Endothelial cell of umbilical vein (primary cell): ENCODE measurements at regions not wholly inside any gene's neighbourhood (a gene's known extent, or its start where the extent isn't known, plus 50 kb on each side); places are given as distances from the start of the nearest gene placed in this dataset.

Experiments used
- BruUV-seq: library from RNA; stranded (reverse); fragments of 400-500 nt; replicated peaks from 2 replicates; lab custom pipeline; 2021; lab: Mats Ljungman, UMichigan
- CTCF ChIA-PET: fragments of 300-600, 350-600 bp; sonication (Branson Sonifier 250); formaldehyde crosslinking; loops from one replicate; lab custom pipeline; 2021; ENCODE audit warnings: antibody characterized with exemption, inconsistent platforms; lab: Charles Lee
- POLR2A ChIA-PET: fragments of 300-600, 350-600 bp; sonication (Branson Sonifier 250); formaldehyde crosslinking; loops from one replicate; lab custom pipeline; 2021; ENCODE audit warnings: antibody characterized with exemption, inconsistent platforms; lab: Charles Lee
- DNase-seq: peaks from one replicate; pipeline ENCODE4 v3.0.0-alpha.2; 2011; ENCODE audit warnings: low read depth, low spot score
- FAIRE-seq: peaks from 2 replicates; lab custom pipeline; 2011; peaks lifted over from hg19 to GRCh38; lab: Jason Lieb, UNC
- H2AFZ ChIP-seq: 2 replicates; pipeline ENCODE4 v1.6.0; 2012; ENCODE audit warnings: low read depth, low read length, control low read depth, inconsistent platforms
- H3K27ac ChIP-seq: 2 replicates; pipeline ENCODE4 v1.5.1; 2011; ENCODE audit warnings: low read depth, mild to moderate bottlenecking, control low read depth, low read length, moderate library complexity; ENCODE audit not compliant: insufficient read depth
- H3K27me3 ChIP-seq, 2 experiments: 2 replicates each; pipeline versions ENCODE4 v1.6.0 to v1.6.1; 2011; ENCODE audit warnings: low read length in 2 of 2, mixed read lengths in 1 of 2; ENCODE audit not compliant: control insufficient read depth in 2 of 2, insufficient read depth in 2 of 2
- H3K36me3 ChIP-seq, 2 experiments: 2 replicates in 1 of 2; 3 replicates in 1 of 2; pipeline ENCODE4 v1.5.1; 2011; ENCODE audit warnings: low read length in 2 of 2, mild to moderate bottlenecking in 1 of 2, moderate library complexity in 1 of 2; ENCODE audit not compliant: control insufficient read depth in 2 of 2, insufficient read depth in 2 of 2; ENCODE audit errors: extremely low read depth in 1 of 2
- H3K4me1 ChIP-seq: 3 replicates; pipeline ENCODE4 v1.5.1; 2011; ENCODE audit warnings: mild to moderate bottlenecking, low read length; ENCODE audit not compliant: control insufficient read depth, insufficient read depth; ENCODE audit errors: extremely low read depth
- H3K4me2 ChIP-seq: 2 replicates; pipeline ENCODE4 v1.6.1; 2011; ENCODE audit warnings: low read length, control low read depth, mixed read lengths; ENCODE audit not compliant: insufficient read depth
- H3K4me3 ChIP-seq, 3 experiments: fragments of 200-600 bp in 1 of 3; sonication (generic), shearing (Covaris generic) in 1 of 3; replicated peaks in 1 of 3; 2 replicates each; pipeline ENCODE4 v1.5.1; 2011 to 2016; ENCODE audit warnings: control low read depth in 3 of 3, low read length in 3 of 3, mild to moderate bottlenecking in 2 of 3, inconsistent platforms in 1 of 3, low read depth in 1 of 3, moderate library complexity in 1 of 3; ENCODE audit not compliant: insufficient read depth in 1 of 3
- H3K79me2 ChIP-seq: 2 replicates; pipeline ENCODE4 v1.6.0; 2012; ENCODE audit warnings: low read length, inconsistent platforms; ENCODE audit not compliant: control insufficient read depth, insufficient read depth
- H3K9ac ChIP-seq: replicated peaks from 2 replicates; pipeline ENCODE3; 2011; ENCODE audit warnings: low read length, control low read depth; ENCODE audit not compliant: insufficient read depth; ENCODE audit errors: extremely low read depth
- H3K9me1 ChIP-seq: replicated peaks from 3 replicates; pipeline ENCODE4 v1.6.0; 2011; ENCODE audit warnings: mild to moderate bottlenecking, low read length; ENCODE audit not compliant: control insufficient read depth, insufficient read depth; ENCODE audit errors: extremely low read depth
- H3K9me3 ChIP-seq: replicated peaks from 2 replicates; pipeline ENCODE4 v1.5.1; 2012; ENCODE audit warnings: low read length, inconsistent platforms; ENCODE audit not compliant: control insufficient read depth, insufficient read depth
- H4K20me1 ChIP-seq: replicated peaks from 2 replicates; pipeline ENCODE3; 2011; ENCODE audit warnings: mild to moderate bottlenecking, low read length; ENCODE audit not compliant: control insufficient read depth, insufficient read depth; ENCODE audit errors: extremely low read depth
- CTCF ChIP-seq, 2 donors: IDR thresholded peaks; 1 replicate in 1 of 2; 2 replicates in 1 of 2; pipeline ENCODE4 v1.5.1; 2011; ENCODE audit warnings: low read length in 2 of 2, mild to moderate bottlenecking in 2 of 2, moderate library complexity in 2 of 2, control low read depth in 1 of 2, inconsistent platforms in 1 of 2, low read depth in 1 of 2; ENCODE audit not compliant: insufficient read depth in 1 of 2; ENCODE audit errors: extremely low read depth in 1 of 2
- EZH2 ChIP-seq: IDR thresholded peaks from 2 replicates; pipeline ENCODE4 v1.6.1; 2012; ENCODE audit warnings: borderline replicate concordance, low read depth, mild to moderate bottlenecking, moderate library complexity, low read length, inconsistent platforms; ENCODE audit not compliant: severe bottlenecking
- FOS ChIP-seq: IDR thresholded peaks from 2 replicates; pipeline ENCODE4 v1.6.1; 2011; ENCODE audit warnings: mild to moderate bottlenecking, low read length, moderate library complexity, borderline replicate concordance; ENCODE audit not compliant: insufficient read depth
- GATA2 ChIP-seq: IDR thresholded peaks from 2 replicates; pipeline ENCODE4 v1.7.0; 2011; ENCODE audit warnings: low read depth, mild to moderate bottlenecking, moderate library complexity, mixed read lengths, low read length; ENCODE audit not compliant: insufficient read length, insufficient read depth
- JUN ChIP-seq: IDR thresholded peaks from 2 replicates; pipeline ENCODE4 v1.6.1; 2011; ENCODE audit warnings: borderline replicate concordance, low read depth; ENCODE audit not compliant: insufficient read length, insufficient read depth
- MYC ChIP-seq: IDR thresholded peaks from one replicate; pipeline ENCODE4 v1.6.1; 2011; ENCODE audit warnings: mild to moderate bottlenecking, low read depth, low read length
- POLR2A ChIP-seq: IDR thresholded peaks from 2 replicates; pipeline ENCODE4 v1.6.1; 2012; ENCODE audit warnings: low read depth, mild to moderate bottlenecking, control low read depth, low read length
- POLR2AphosphoS5 ChIP-seq: IDR thresholded peaks from 2 replicates; pipeline ENCODE4 v1.6.1; 2012; ENCODE audit warnings: low read depth, mild to moderate bottlenecking, control low read depth, low read length, moderate library complexity; ENCODE audit not compliant: insufficient read depth
- dilution Hi-C: fragments of 300-500 bp; cut with MboI; formaldehyde crosslinking; loops from one replicate; pipeline ENCODE4 v1.15.0; 2019; ENCODE audit warnings: low sequenced_read_pairs; ENCODE audit not compliant: extremely low pct_ligation_motif_present
- intact Hi-C: fragments of 100-400 bp; cut with micrococcal nuclease; formaldehyde crosslinking; loops from one replicate; pipeline ENCODE4 v1.10.0; 2022
- TF ChIP-seq, protein P1 (sequence below): IDR thresholded peaks from 2 replicates; pipeline ENCODE4 v1.6.1; 2011; ENCODE audit not compliant: insufficient read depth, insufficient read length

DNA sequence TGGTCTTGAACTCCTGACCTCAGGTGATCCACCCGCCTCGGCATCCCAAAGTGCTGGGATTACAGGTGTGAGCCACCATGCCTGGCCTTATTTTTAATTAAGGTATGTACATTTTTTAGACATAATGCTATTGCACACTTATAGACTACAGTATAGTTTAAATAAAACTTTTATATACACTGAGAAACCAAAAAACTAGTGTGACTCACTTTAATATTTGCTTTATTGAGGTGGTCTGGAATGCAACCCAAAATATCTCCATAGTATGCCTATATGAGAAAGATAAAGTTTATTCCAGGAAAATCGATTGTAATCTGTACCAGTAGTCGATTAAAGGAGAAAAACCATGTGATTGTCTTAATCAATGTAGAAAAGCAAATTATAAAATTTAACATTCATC is 85.5 kb upstream of the ERRFI1 start:
- no peaks in the 10 kb centered on the region for H3K36me3 ChIP-seq
- BruUV-seq = no TSS peak
- DNase-seq (no peak), FAIRE-seq (no peak)
- H3K27me3 ChIP-seq = no peaks in the 10 kb centered on the region
- H3K9me3 ChIP-seq = no peaks in the 10 kb centered on the region
- H3K79me2 ChIP-seq = no peaks in the 10 kb centered on the region
- TF ChIP-seq FOS (no peak), GATA2 (no peak), POLR2A (no peak), EZH2 (no peak), CTCF (IDR thresholded peaks at IDR 0.05; ENCODE audit: extremely low read depth in 1 of 2, insufficient read depth in 1 of 2, low read depth in 1 of 2, low read length in 2 of 2) (no peak), JUN (no peak), POLR2AphosphoS5 (no peak), MYC (no peak)
- TF ChIP-seq, protein P1, sequence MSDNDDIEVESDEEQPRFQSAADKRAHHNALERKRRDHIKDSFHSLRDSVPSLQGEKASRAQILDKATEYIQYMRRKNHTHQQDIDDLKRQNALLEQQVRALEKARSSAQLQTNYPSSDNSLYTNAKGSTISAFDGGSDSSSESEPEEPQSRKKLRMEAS = no peak
- no peaks in the 10 kb centered on the region for H3K9me1 ChIP-seq
- POLR2A ChIA-PET = no interaction called here
- intact Hi-C loops (no loop called here), dilution Hi-C loops (no loop called here)
- H3K9ac ChIP-seq = no peak overlapping the region
- H3K4me1 ChIP-seq = peaks cover 3% of the 10 kb centered on the region
- CTCF ChIA-PET = no interaction called here
- H3K27ac ChIP-seq = no peak overlapping the region
- no peak overlapping the region for H2AFZ ChIP-seq
- H3K4me3 ChIP-seq = no peak overlapping the region
- no peak overlapping the region for H3K4me2 ChIP-seq
- H4K20me1 ChIP-seq = no peaks in the 10 kb centered on the region
